ENCODE measurements at regions not wholly inside any gene's neighbourhood (a gene's known extent, or its start where the extent isn't known, plus 50 kb on each side); places are given as distances from the start of the nearest gene placed in this dataset.

DNA sequence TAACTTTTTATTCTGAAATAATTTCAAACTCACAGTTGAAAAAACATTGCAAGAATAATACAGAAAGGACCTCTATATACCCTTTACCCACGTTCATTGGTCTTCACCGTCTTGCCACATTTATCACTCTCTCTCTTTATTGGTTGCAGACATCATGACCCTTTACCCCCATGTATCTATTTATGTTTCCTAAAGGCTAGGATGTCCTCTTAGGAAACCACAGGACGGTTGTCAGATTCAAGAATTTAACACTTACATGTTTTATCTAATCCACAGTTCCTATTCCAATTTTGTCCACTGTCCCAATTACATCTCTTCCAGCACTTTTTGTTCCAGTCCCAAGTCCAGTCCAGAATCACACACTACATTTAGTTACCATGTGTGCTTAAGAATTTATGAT lies 67.6 kb upstream of the FGFR2 start:
- H3K27ac ChIP-seq = no peak overlapping the region
- ChIA-PET CTCF (no interaction called here), POLR2A (no interaction called here)
- H3K4me2 ChIP-seq = no peak overlapping the region
- DNase-seq (ENCODE audit: low read depth in 1 of 2, low spot score in 1 of 2) = no peak
- no peak overlapping the region for H3K4me3 ChIP-seq
- H3K4me1 ChIP-seq = no peaks in the 10 kb centered on the region
- ATAC-seq = no peak
- no peaks in the 10 kb centered on the region for H3K9me3 ChIP-seq
- WGBS (ENCODE audit: missing lambda C conversion rate) = 11% methylated on average over 3 of the region's 3 CpGs
- no peak for FAIRE-seq
- TF ChIP-seq HOXB5 (CRISPR knock-in tag; IDR thresholded peaks at IDR 0.05) = no peak
- no peak for TF ChIP-seq TFCP2L1 (CRISPR knock-in tag; IDR thresholded peaks at IDR 0.05)
- TF ChIP-seq SREBF2 (IDR thresholded peaks at IDR 0.05) = no peak
- TF ChIP-seq MAZ (IDR thresholded peaks at IDR 0.05; ENCODE audit: borderline replicate concordance, low read depth, low read length) = no peak
- TF ChIP-seq MYC (IDR thresholded peaks at IDR 0.05; ENCODE audit: borderline replicate concordance, low read length) = no peak
- TF ChIP-seq HOXA7 (CRISPR knock-in tag; IDR thresholded peaks at IDR 0.05) = no peak
- no peak for TF ChIP-seq NR3C1 (IDR thresholded peaks at IDR 0.05)
- no peak for TF ChIP-seq EHMT2 (IDR thresholded peaks at IDR 0.05; ENCODE audit: low read depth)
- no peak for TF ChIP-seq RAD21 (conservative IDR thresholded peaks at IDR 0.05 in 1 of 2, IDR thresholded peaks at IDR 0.05 in 1 of 2)
- no peak for TF ChIP-seq FOXS1 (CRISPR knock-in tag; IDR thresholded peaks at IDR 0.05)
- no peak for TF ChIP-seq ZC3H11A (IDR thresholded peaks at IDR 0.05)
- no peak for TF ChIP-seq ZNF302 (CRISPR knock-in tag; IDR thresholded peaks at IDR 0.05)
- no peak for TF ChIP-seq JUN (IDR thresholded peaks at IDR 0.05)
- no peak for TF ChIP-seq PHF8 (IDR thresholded peaks at IDR 0.05; ENCODE audit: borderline replicate concordance, low read depth)
- no peak for TF ChIP-seq CBX8 (IDR thresholded peaks at IDR 0.05)

DNA sequence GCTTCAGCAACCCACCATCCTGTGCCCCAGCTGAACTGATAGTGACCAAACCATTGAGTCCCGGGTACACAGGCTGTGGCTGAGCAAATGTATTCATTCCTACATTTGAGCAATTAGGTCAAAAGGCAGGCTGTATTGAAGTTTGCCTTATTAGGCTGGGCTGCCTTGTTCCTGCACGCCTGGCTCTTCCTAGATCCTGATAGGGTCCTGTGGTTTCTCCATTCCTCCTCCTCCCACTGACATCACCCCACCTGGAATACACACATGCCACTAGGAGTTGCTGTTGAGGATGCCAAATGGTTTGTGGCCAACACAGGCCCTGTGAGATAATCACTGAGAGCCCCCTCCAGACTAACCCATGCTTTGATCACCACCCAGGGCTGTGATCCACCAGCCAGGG lies 66.4 kb upstream of the FGFR2 start:
- Histone ChIP-seq H3K4me2 (no peak overlapping the region), H3K4me3 (no peak overlapping the region), H3K4me1 (no peaks in the 10 kb centered on the region), H3K27ac (no peak overlapping the region), H3K9me3 (no peaks in the 10 kb centered on the region)
- 5% methylated on average over 2 of the region's 2 CpGs for WGBS (ENCODE audit: missing lambda C conversion rate)
- DNase-seq (ENCODE audit: low read depth in 1 of 2, low spot score in 1 of 2) (no peak), FAIRE-seq (no peak), ATAC-seq (no peak)
- POLR2A ChIA-PET = no interaction called here
- no peak for TF ChIP-seq HEYL (CRISPR knock-in tag; IDR thresholded peaks at IDR 0.05)
- TF ChIP-seq, protein P1, sequence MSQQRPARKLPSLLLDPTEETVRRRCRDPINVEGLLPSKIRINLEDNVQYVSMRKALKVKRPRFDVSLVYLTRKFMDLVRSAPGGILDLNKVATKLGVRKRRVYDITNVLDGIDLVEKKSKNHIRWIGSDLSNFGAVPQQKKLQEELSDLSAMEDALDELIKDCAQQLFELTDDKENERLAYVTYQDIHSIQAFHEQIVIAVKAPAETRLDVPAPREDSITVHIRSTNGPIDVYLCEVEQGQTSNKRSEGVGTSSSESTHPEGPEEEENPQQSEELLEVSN (IDR thresholded peaks at IDR 0.05; ENCODE audit: borderline replicate concordance, low read depth) = no peak
- no peak for TF ChIP-seq FOSL2 (IDR thresholded peaks at IDR 0.05)
- no peak for TF ChIP-seq FOSL2 (CRISPR knock-in tag; IDR thresholded peaks at IDR 0.05)
- TF ChIP-seq, protein P2, sequence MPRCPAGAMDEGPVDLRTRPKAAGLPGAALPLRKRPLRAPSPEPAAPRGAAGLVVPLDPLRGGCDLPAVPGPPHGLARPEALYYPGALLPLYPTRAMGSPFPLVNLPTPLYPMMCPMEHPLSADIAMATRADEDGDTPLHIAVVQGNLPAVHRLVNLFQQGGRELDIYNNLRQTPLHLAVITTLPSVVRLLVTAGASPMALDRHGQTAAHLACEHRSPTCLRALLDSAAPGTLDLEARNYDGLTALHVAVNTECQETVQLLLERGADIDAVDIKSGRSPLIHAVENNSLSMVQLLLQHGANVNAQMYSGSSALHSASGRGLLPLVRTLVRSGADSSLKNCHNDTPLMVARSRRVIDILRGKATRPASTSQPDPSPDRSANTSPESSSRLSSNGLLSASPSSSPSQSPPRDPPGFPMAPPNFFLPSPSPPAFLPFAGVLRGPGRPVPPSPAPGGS (IDR thresholded peaks at IDR 0.05) = no peak
- TF ChIP-seq, protein P3, sequence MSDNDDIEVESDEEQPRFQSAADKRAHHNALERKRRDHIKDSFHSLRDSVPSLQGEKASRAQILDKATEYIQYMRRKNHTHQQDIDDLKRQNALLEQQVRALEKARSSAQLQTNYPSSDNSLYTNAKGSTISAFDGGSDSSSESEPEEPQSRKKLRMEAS (IDR thresholded peaks at IDR 0.05) = no peak
- TF ChIP-seq ZC3H11A (IDR thresholded peaks at IDR 0.05) = no peak
- TF ChIP-seq HDAC2 (IDR thresholded peaks at IDR 0.05) = no peak
- TF ChIP-seq EHF (CRISPR knock-in tag; IDR thresholded peaks at IDR 0.05) = no peak
- TF ChIP-seq, protein P4, sequence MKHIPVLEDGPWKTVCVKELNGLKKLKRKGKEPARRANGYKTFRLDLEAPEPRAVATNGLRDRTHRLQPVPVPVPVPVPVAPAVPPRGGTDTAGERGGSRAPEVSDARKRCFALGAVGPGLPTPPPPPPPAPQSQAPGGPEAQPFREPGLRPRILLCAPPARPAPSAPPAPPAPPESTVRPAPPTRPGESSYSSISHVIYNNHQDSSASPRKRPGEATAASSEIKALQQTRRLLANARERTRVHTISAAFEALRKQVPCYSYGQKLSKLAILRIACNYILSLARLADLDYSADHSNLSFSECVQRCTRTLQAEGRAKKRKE (CRISPR knock-in tag; IDR thresholded peaks at IDR 0.05; ENCODE audit: low read depth) = no peak
- TF ChIP-seq BHLHE40 (IDR thresholded peaks at IDR 0.05; ENCODE audit: low read depth, low read length) = no peak
- TF ChIP-seq, protein P5, sequence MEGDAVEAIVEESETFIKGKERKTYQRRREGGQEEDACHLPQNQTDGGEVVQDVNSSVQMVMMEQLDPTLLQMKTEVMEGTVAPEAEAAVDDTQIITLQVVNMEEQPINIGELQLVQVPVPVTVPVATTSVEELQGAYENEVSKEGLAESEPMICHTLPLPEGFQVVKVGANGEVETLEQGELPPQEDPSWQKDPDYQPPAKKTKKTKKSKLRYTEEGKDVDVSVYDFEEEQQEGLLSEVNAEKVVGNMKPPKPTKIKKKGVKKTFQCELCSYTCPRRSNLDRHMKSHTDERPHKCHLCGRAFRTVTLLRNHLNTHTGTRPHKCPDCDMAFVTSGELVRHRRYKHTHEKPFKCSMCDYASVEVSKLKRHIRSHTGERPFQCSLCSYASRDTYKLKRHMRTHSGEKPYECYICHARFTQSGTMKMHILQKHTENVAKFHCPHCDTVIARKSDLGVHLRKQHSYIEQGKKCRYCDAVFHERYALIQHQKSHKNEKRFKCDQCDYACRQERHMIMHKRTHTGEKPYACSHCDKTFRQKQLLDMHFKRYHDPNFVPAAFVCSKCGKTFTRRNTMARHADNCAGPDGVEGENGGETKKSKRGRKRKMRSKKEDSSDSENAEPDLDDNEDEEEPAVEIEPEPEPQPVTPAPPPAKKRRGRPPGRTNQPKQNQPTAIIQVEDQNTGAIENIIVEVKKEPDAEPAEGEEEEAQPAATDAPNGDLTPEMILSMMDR (IDR thresholded peaks at IDR 0.05) = no peak
- TF ChIP-seq KDM5A (IDR thresholded peaks at IDR 0.05) = no peak
- TF ChIP-seq HOXB13 (CRISPR knock-in tag; IDR thresholded peaks at IDR 0.05; ENCODE audit: low read depth) = no peak
- no peak for TF ChIP-seq RAD21 (conservative IDR thresholded peaks at IDR 0.05 in 1 of 2, IDR thresholded peaks at IDR 0.05 in 1 of 2)
- CTCF ChIA-PET = no interaction called here

Data from A549 (cell line).